ENCODE measurements at regions not wholly inside any gene's neighbourhood (a gene's known extent, or its start where the extent isn't known, plus 50 kb on each side); places are given as distances from the start of the nearest gene placed in this dataset.

GRCh38 chr9:13898957-13899356 lies 415.0 kb downstream of the NFIB start:
- TF ChIP-seq CTCF (IDR thresholded peaks at IDR 0.05) (no peak), EP300 (IDR thresholded peaks at IDR 0.05) (no peak), POLR2A (IDR thresholded peaks at IDR 0.05) (no peak), POLR2AphosphoS5 (IDR thresholded peaks at IDR 0.05) (no peak)
- Histone ChIP-seq H3K27ac (no peak overlapping the region), H3K4me3 (no peak overlapping the region), H3K9me3 (no peaks in the 10 kb centered on the region), H3K4me1 (peaks cover 0 to 4% (median 0%) of the 10 kb centered on the region in 4 donors), H3K27me3 (no peaks in the 10 kb centered on the region), H3K36me3 (no peaks in the 10 kb centered on the region)
- intact Hi-C loops (cut with DNase I): no loop called here
- no peak for DNase-seq
- WGBS, 2 donors: 10 to 35% methylated on average over 2 of the region's 2 CpGs

DNA sequence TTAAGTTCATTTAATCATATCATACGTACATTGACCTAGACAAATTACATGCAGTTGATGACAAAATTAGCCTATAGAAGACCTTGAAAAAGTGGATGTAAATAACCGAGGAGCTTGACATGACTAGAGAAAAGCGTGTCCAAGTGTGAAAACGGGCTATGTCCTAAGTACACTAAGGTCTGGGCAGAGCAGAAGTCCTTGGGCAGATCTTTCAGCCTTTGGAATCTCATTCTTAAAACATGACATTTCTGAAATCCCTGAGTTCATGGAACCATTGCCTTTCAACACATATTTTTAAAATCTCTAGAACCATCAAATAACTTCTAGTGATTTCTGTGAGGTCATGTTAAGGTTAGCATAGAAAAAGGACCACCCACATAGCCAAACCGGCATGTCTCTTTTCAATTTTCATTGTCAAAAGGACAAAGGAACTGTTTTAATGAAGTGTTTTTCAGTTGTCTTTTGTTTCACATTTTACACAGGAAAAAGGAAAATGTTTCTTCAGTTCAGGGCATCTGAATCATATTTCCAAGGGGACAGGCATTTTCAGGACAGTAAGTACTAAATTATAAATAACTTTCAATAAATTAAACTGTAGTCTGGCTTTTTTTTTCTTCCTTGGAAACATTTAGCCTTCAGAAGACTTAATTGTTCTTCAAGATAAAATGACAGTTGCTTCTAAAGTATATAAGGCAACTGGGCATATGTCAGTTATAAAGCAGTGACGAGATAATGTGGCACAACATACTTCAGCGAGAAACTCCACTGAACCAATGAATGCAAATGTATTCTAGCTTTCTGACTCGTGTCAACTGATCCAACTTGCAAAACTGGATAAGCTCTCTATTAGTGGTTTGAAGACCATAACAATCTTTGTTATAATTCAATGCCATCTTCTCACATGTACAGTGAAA lies 416.8 kb downstream of the NFIB start:
- Histone ChIP-seq H3K4me1 (peaks cover 0 to 4% (median 0%) of the 10 kb centered on the region in 4 donors), H3K27ac (peak overlapping the region in 2 of 4 donors; percentile 12 to 44), H3K27me3 (no peaks in the 10 kb centered on the region), H3K4me3 (no peak overlapping the region), H3K9me3 (no peaks in the 10 kb centered on the region), H3K36me3 (no peaks in the 10 kb centered on the region)
- no peak for TF ChIP-seq EP300 (IDR thresholded peaks at IDR 0.05)
- no peak for TF ChIP-seq POLR2A (IDR thresholded peaks at IDR 0.05)
- no peak for TF ChIP-seq CTCF (IDR thresholded peaks at IDR 0.05)
- TF ChIP-seq POLR2AphosphoS5 (IDR thresholded peaks at IDR 0.05): no peak
- no peak for DNase-seq
- intact Hi-C loops (cut with DNase I): no loop called here
- WGBS, 2 donors: 79 to 84% methylated on average over 8 of the region's 8 CpGs

GRCh38 chr9:13896047-13896446 lies 417.9 kb downstream of the NFIB start:
- no peaks in the 10 kb centered on the region for H3K27me3 ChIP-seq
- no peak for TF ChIP-seq POLR2AphosphoS5 (IDR thresholded peaks at IDR 0.05)
- TF ChIP-seq CTCF (IDR thresholded peaks at IDR 0.05): no peak
- TF ChIP-seq EP300 (IDR thresholded peaks at IDR 0.05): no peak
- no peak for TF ChIP-seq POLR2A (IDR thresholded peaks at IDR 0.05)
- no peak for DNase-seq
- H3K27ac ChIP-seq: peak overlapping the region in 1 of 4 donors; percentile 44
- intact Hi-C loops (cut with DNase I): no loop called here
- no peak overlapping the region for H3K4me3 ChIP-seq
- H3K4me1 ChIP-seq: peaks cover 0 to 4% (median 0%) of the 10 kb centered on the region in 4 donors
- 83 to 89% methylated on average over 1 of the region's 1 CpG for WGBS, 2 donors
- H3K9me3 ChIP-seq: no peaks in the 10 kb centered on the region
- no peaks in the 10 kb centered on the region for H3K36me3 ChIP-seq

DNA sequence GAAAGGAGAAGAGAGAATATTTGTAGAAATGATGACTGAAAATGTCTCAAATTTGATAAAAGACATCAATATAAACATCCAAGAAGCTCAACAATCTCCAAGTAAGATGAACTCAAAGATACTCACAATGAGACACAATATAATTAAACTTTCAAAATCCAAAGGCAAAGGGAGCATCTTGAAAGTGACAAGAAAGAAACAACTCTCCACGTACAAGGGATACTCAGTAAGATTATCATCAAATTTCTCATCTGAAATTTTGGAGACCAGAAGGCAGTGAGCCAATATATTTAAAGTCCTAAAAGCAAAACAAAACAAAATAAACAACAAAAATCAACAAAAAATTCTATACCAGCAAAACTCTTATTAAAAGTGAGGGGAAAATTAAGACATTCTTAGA lies 428.7 kb downstream of the NFIB start:
- 93 to 99% methylated on average over 1 of the region's 1 CpG for WGBS, 2 donors
- H3K4me3 ChIP-seq: no peak overlapping the region
- no peak for DNase-seq
- H3K27me3 ChIP-seq: no peaks in the 10 kb centered on the region
- no peaks in the 10 kb centered on the region for H3K4me1 ChIP-seq
- TF ChIP-seq EP300 (IDR thresholded peaks at IDR 0.05) (no peak), POLR2AphosphoS5 (IDR thresholded peaks at IDR 0.05) (no peak), POLR2A (IDR thresholded peaks at IDR 0.05) (no peak), CTCF (IDR thresholded peaks at IDR 0.05) (no peak)
- intact Hi-C loops (cut with DNase I): no loop called here
- H3K9me3 ChIP-seq: no peaks in the 10 kb centered on the region
- H3K27ac ChIP-seq: no peak overlapping the region
- H3K36me3 ChIP-seq: no peaks in the 10 kb centered on the region

Measured in sigmoid colon (tissue), 6 donors.